Activated effector memory CD4-positive, alpha-beta T cell treated with Interleukin-2 at 50 U/mL for 16 hours (primary cell): ENCODE measurements at regions not wholly inside any gene's neighbourhood (a gene's known extent, or its start where the extent isn't known, plus 50 kb on each side); places are given as distances from the start of the nearest gene placed in this dataset.

Experiments
- DNase-seq: peaks from one replicate; pipeline ENCODE4 v3.0.0-alpha.2; 2020

- DNase-seq = no peak
Observed at GRCh38 chr5:1943481-1943880, 60.8 kb upstream of the IRX4 start.

- DNase-seq = no peak
Observed at GRCh38 chr5:1942630-1943029, 59.9 kb upstream of the IRX4 start.

- DNase-seq = no peak
Observed at GRCh38 chr5:1942158-1942557, 59.4 kb upstream of the IRX4 start.

GRCh38 chr5:1939256-1939655, 56.5 kb upstream of the IRX4 start:
- DNase-seq = no peak

- no peak for DNase-seq
Observed at GRCh38 chr5:1938310-1939000, 55.7 kb upstream of the IRX4 start.

- DNase-seq = no peak
Observed at GRCh38 chr5:1937590-1937989, 54.9 kb upstream of the IRX4 start.

- DNase-seq = no peak
Observed at GRCh38 chr5:1936901-1937300, 54.2 kb upstream of the IRX4 start.

GRCh38 chr5:1936413-1936812, 53.7 kb upstream of the IRX4 start:
- no peak for DNase-seq

- DNase-seq = no peak
Observed at GRCh38 chr5:1934801-1935429, 52.2 kb upstream of the IRX4 start.

GRCh38 chr5:1934056-1934394, 51.3 kb upstream of the IRX4 start:
- DNase-seq = no peak

- no peak for DNase-seq
Observed at GRCh38 chr5:1933364-1934055, 50.8 kb upstream of the IRX4 start.
